ENCODE measurements at regions not wholly inside any gene's neighbourhood (a gene's known extent, or its start where the extent isn't known, plus 50 kb on each side); places are given as distances from the start of the nearest gene placed in this dataset.

GRCh38 chr6:48255094-48255493, 144.1 kb upstream of the PTCHD4 start:
- no peak for TF ChIP-seq POLR2A (IDR thresholded peaks at IDR 0.05; ENCODE audit: low read depth, low read length)
- no peak for TF ChIP-seq POLR2AphosphoS5 (IDR thresholded peaks at IDR 0.05; ENCODE audit: low read depth, low read length)
- no peak for TF ChIP-seq TAF1 (IDR thresholded peaks at IDR 0.05; ENCODE audit: borderline replicate concordance, low read depth, low read length)
